IMR-90 (cell line): ENCODE measurements at regions not wholly inside any gene's neighbourhood (a gene's known extent, or its start where the extent isn't known, plus 50 kb on each side); places are given as distances from the start of the nearest gene placed in this dataset.

ENCODE experiments used
- ATAC-seq: fragments of 200-7000 bp; cut with Tn5 transposase; 2 replicates; pipeline ENCODE4 v1.9.1; 2020; ENCODE audit warnings: low read depth, mild to moderate bottlenecking, moderate library complexity
- BruUV-seq: library from RNA; stranded (reverse); fragments of 400-500 nt; replicated peaks from 2 replicates; lab custom pipeline; 2021; lab: Mats Ljungman, UMichigan
- CTCF ChIA-PET: fragments of 300-600 bp; formaldehyde crosslinking; extraction: SDS; loops from one replicate; lab custom pipeline; 2021; ENCODE audit warnings: antibody characterized with exemption; lab: Yijun Ruan, JAX
- POLR2A ChIA-PET: fragments of 300-600 bp; sonication (Branson Sonifier 250); formaldehyde crosslinking; loops from one replicate; lab custom pipeline; 2022; ENCODE audit warnings: antibody characterized with exemption; ENCODE audit not compliant: unreplicated experiment; lab: Charles Lee
- DNase-seq: peaks from one replicate; pipeline ENCODE4 v3.0.0; 2013
- H2AFZ ChIP-seq: replicated peaks from 2 replicates; pipeline ENCODE3; 2013; ENCODE audit warnings: low read length, mild to moderate bottlenecking; ENCODE audit not compliant: poor library complexity
- H2AK5ac ChIP-seq: 2 replicates; pipeline ENCODE4 v1.6.1; 2013; ENCODE audit warnings: low read depth, low read length, inconsistent platforms
- H2AK9ac ChIP-seq: replicated peaks from 2 replicates; pipeline ENCODE3; 2013; ENCODE audit warnings: mild to moderate bottlenecking, low read depth, low read length, moderate library complexity; ENCODE audit not compliant: poor library complexity
- H2BK120ac ChIP-seq: 2 replicates; pipeline ENCODE4 v1.6.1; 2013; ENCODE audit warnings: low read depth, low read length, inconsistent platforms
- H2BK15ac ChIP-seq: 3 replicates; pipeline ENCODE4 v1.6.1; 2013; ENCODE audit warnings: low read depth, low read length, inconsistent platforms
- H2BK20ac ChIP-seq: 2 replicates; pipeline ENCODE4 v1.6.1; 2013; ENCODE audit warnings: low read depth, mild to moderate bottlenecking, inconsistent platforms, low read length, moderate library complexity
- H2BK5ac ChIP-seq: 2 replicates; pipeline ENCODE4 v1.6.1; 2013; ENCODE audit warnings: mild to moderate bottlenecking, low read depth, low read length, inconsistent platforms; ENCODE audit not compliant: poor library complexity, severe bottlenecking
- H3K14ac ChIP-seq: replicated peaks from 2 replicates; pipeline ENCODE4 v1.6.1; 2013; ENCODE audit warnings: low read depth, low read length, inconsistent platforms
- H3K18ac ChIP-seq: 2 replicates; pipeline ENCODE4 v1.6.1; 2013; ENCODE audit warnings: low read depth, low read length, control low read depth
- H3K23ac ChIP-seq: 2 replicates; pipeline ENCODE4 v1.6.1; 2013; ENCODE audit warnings: low read depth, low read length, inconsistent platforms
- H3K27ac ChIP-seq: 2 replicates; pipeline ENCODE4 v1.5.1; 2013; ENCODE audit warnings: mild to moderate bottlenecking, control low read depth, low read length; ENCODE audit not compliant: insufficient read depth
- H3K27me3 ChIP-seq: 2 replicates; pipeline ENCODE4 v1.6.1; 2013; ENCODE audit warnings: low read length; ENCODE audit not compliant: control insufficient read depth, insufficient read depth
- H3K36me3 ChIP-seq: 2 replicates; pipeline ENCODE4 v1.6.1; 2013; ENCODE audit warnings: low read length, mixed read lengths; ENCODE audit not compliant: control insufficient read depth, insufficient read depth
- H3K4ac ChIP-seq: 2 replicates; pipeline ENCODE4 v1.6.1; 2013; ENCODE audit warnings: low read depth, low read length, inconsistent platforms
- H3K4me1 ChIP-seq: 2 replicates; pipeline ENCODE4 v1.6.1; 2013; ENCODE audit warnings: low read length, mixed read lengths; ENCODE audit not compliant: control insufficient read depth, insufficient read depth
- H3K4me2 ChIP-seq: 2 replicates; pipeline ENCODE4 v1.6.1; 2013; ENCODE audit warnings: low read depth, mild to moderate bottlenecking, control low read depth, low read length, moderate library complexity
- H3K4me3 ChIP-seq: 2 replicates; pipeline ENCODE4 v1.5.1; 2013; ENCODE audit warnings: low read depth, mild to moderate bottlenecking, control low read depth, low read length, moderate library complexity; ENCODE audit not compliant: insufficient read depth
- H3K56ac ChIP-seq: 2 replicates; pipeline ENCODE4 v1.6.1; 2013; ENCODE audit warnings: low read length, inconsistent platforms; ENCODE audit not compliant: insufficient read depth; ENCODE audit errors: extremely low read depth
- H3K79me1 ChIP-seq, 2 experiments: 2 replicates each; pipeline ENCODE4 v1.6.1; 2013; ENCODE audit warnings: low read length in 2 of 2, inconsistent platforms in 1 of 2, low read depth in 1 of 2
- H3K9ac ChIP-seq: 2 replicates; pipeline ENCODE4 v1.6.1; 2013; ENCODE audit warnings: low read depth, low read length, control low read depth
- H3K9me1 ChIP-seq: 2 replicates; pipeline ENCODE4 v1.6.1; 2013; ENCODE audit warnings: low read length, inconsistent platforms; ENCODE audit not compliant: insufficient read depth
- H3K9me3 ChIP-seq: 2 replicates; pipeline ENCODE4 v1.6.1; 2013; ENCODE audit warnings: low read length; ENCODE audit not compliant: control insufficient read depth, insufficient read depth
- H4K20me1 ChIP-seq: 2 replicates; pipeline ENCODE4 v1.6.1; 2013; ENCODE audit warnings: low read length, inconsistent platforms; ENCODE audit not compliant: insufficient read depth
- H4K5ac ChIP-seq: 2 replicates; pipeline ENCODE4 v1.6.1; 2013; ENCODE audit warnings: mild to moderate bottlenecking, low read depth, low read length, control low read depth
- H4K8ac ChIP-seq, 2 experiments: 2 replicates each; pipeline ENCODE4 v1.6.1; 2013; ENCODE audit warnings: low read depth in 2 of 2, low read length in 2 of 2, control low read depth in 1 of 2, inconsistent platforms in 1 of 2
- H4K91ac ChIP-seq: 2 replicates; pipeline ENCODE4 v1.6.1; 2013; ENCODE audit warnings: low read depth, low read length, inconsistent platforms; ENCODE audit not compliant: insufficient read depth
- BHLHE40 ChIP-seq: fragments of 150-350 bp; IDR thresholded peaks from 2 replicates; pipeline ENCODE4 v1.6.1; 2016; ENCODE audit warnings: mild to moderate bottlenecking, low read depth, low read length
- CEBPB ChIP-seq: IDR thresholded peaks from 2 replicates; pipeline ENCODE4 v1.6.1; 2012; ENCODE audit warnings: low read depth, low read length, improper control_type of control experiment
- CHD1 ChIP-seq: IDR thresholded peaks from 2 replicates; pipeline ENCODE4 v1.6.1; 2012; ENCODE audit warnings: low read depth, low read length, improper control_type of control experiment
- MAFK ChIP-seq: IDR thresholded peaks from 2 replicates; pipeline ENCODE4 v1.6.1; 2012; ENCODE audit warnings: low read depth, low read length, improper control_type of control experiment
- MAZ ChIP-seq: IDR thresholded peaks from 2 replicates; pipeline ENCODE4 v1.6.1; 2012; ENCODE audit warnings: low read depth, mild to moderate bottlenecking, low read length, improper control_type of control experiment, moderate library complexity, borderline replicate concordance
- MXI1 ChIP-seq: IDR thresholded peaks from 2 replicates; pipeline ENCODE4 v1.6.1; 2012; ENCODE audit warnings: low read depth, mild to moderate bottlenecking, low read length, moderate library complexity, borderline replicate concordance
- NFE2L2 ChIP-seq: fragments of 150-350 bp; IDR thresholded peaks from 2 replicates; pipeline ENCODE4 v1.6.1; 2016; ENCODE audit warnings: low read depth, mild to moderate bottlenecking, low read length
- POLR2A ChIP-seq: IDR thresholded peaks from 2 replicates; pipeline ENCODE4 v1.6.1; 2012; ENCODE audit warnings: mild to moderate bottlenecking, low read depth, low read length
- RAD21 ChIP-seq: IDR thresholded peaks from 2 replicates; pipeline ENCODE4 v1.6.1; 2012; ENCODE audit warnings: low read length, improper control_type of control experiment
- RCOR1 ChIP-seq: IDR thresholded peaks from 2 replicates; pipeline ENCODE4 v1.6.1; 2012; ENCODE audit warnings: mild to moderate bottlenecking, low read length, improper control_type of control experiment; ENCODE audit not compliant: insufficient replicate concordance
- RFX5 ChIP-seq: IDR thresholded peaks from 2 replicates; pipeline ENCODE4 v1.8.0; 2012; ENCODE audit warnings: low read depth, mild to moderate bottlenecking, low read length, moderate library complexity
- SMC3 ChIP-seq: fragments of 150-350 bp; IDR thresholded peaks from 2 replicates; pipeline ENCODE4 v1.6.1; 2016; ENCODE audit warnings: low read depth, mild to moderate bottlenecking, antibody characterized with exemption, low read length, moderate library complexity
- WGBS, 2 experiments: methylation state at CpG; one replicate each; pipeline versions ENCODE4 v1.1.5 to v1.1.7; 2013; ENCODE audit warnings: missing lambda C conversion rate in 2 of 2; ENCODE audit not compliant: insufficient read length in 1 of 2; ENCODE audit errors: extremely low coverage in 2 of 2; 5-methylcytosine and 5-hydroxymethylcytosine counted together
- dilution Hi-C: fragments of 300-500 bp; cut with HindIII; formaldehyde crosslinking; loops from one replicate; pipeline ENCODE4 v1.14.3; 2018; ENCODE audit warnings: low sequenced_read_pairs; ENCODE audit not compliant: unreplicated experiment
- in situ Hi-C: fragments of 300-500 bp; cut with MboI; formaldehyde crosslinking; loops from 3 replicates; pipeline ENCODE4 v1.14.3; 2019; ENCODE audit warnings: low sequenced_read_pairs, inconsistent platforms, mixed read lengths
- intact Hi-C: fragments of 100-400 bp; cut with micrococcal nuclease; formaldehyde crosslinking; loops from 2 replicates; pipeline ENCODE4 v1.10.0; 2022
- TF ChIP-seq, protein P1 (sequence below): conservative IDR thresholded peaks from 2 replicates; pipeline ENCODE4 v1.5.1; 2012; ENCODE audit warnings: mild to moderate bottlenecking, low read depth, low read length, improper control_type of control experiment

GRCh38 chr4:81923140-81923539 is 450.7 kb downstream of the HNRNPD start:
- WGBS, 2 experiments: no CpG with 5 or more reads among the region's 2 CpGs
- Histone ChIP-seq H3K9me1 (no peaks in the 10 kb centered on the region), H3K9ac (no peak overlapping the region), H3K4me2 (no peak overlapping the region), H2BK120ac (no peak overlapping the region), H3K36me3 (no peaks in the 10 kb centered on the region), H3K4me3 (no peak overlapping the region), H2AFZ (no peak overlapping the region), H4K91ac (no peak overlapping the region), H3K4ac (no peak overlapping the region), H4K8ac (no peak overlapping the region), H3K14ac (no peak overlapping the region), H3K27ac (no peak overlapping the region), H2BK15ac (no peak overlapping the region), H3K4me1 (no peaks in the 10 kb centered on the region), H3K18ac (no peak overlapping the region), H4K5ac (no peak overlapping the region), H2BK5ac (no peak overlapping the region), H2AK9ac (no peak overlapping the region), H2BK20ac (no peak overlapping the region), H3K9me3 (no peaks in the 10 kb centered on the region), H3K79me1 (no peaks in the 10 kb centered on the region), H3K56ac (no peak overlapping the region), H3K27me3 (no peaks in the 10 kb centered on the region), H4K20me1 (no peaks in the 10 kb centered on the region), H2AK5ac (no peak overlapping the region), H3K23ac (no peak overlapping the region)
- no peak for TF ChIP-seq MAZ
- no peak for TF ChIP-seq CHD1
- no peak for TF ChIP-seq CEBPB
- TF ChIP-seq POLR2A: no peak
- no peak for TF ChIP-seq BHLHE40
- no peak for TF ChIP-seq SMC3
- no peak for TF ChIP-seq MAFK
- no peak for TF ChIP-seq RAD21
- no peak for TF ChIP-seq MXI1
- no peak for TF ChIP-seq RFX5
- no peak for TF ChIP-seq RCOR1
- TF ChIP-seq, protein P1, sequence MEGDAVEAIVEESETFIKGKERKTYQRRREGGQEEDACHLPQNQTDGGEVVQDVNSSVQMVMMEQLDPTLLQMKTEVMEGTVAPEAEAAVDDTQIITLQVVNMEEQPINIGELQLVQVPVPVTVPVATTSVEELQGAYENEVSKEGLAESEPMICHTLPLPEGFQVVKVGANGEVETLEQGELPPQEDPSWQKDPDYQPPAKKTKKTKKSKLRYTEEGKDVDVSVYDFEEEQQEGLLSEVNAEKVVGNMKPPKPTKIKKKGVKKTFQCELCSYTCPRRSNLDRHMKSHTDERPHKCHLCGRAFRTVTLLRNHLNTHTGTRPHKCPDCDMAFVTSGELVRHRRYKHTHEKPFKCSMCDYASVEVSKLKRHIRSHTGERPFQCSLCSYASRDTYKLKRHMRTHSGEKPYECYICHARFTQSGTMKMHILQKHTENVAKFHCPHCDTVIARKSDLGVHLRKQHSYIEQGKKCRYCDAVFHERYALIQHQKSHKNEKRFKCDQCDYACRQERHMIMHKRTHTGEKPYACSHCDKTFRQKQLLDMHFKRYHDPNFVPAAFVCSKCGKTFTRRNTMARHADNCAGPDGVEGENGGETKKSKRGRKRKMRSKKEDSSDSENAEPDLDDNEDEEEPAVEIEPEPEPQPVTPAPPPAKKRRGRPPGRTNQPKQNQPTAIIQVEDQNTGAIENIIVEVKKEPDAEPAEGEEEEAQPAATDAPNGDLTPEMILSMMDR: no peak
- TF ChIP-seq NFE2L2: no peak
- no TSS peak for BruUV-seq
- intact Hi-C loops (no loop called here), dilution Hi-C loops (no loop called here), in situ Hi-C loops (no loop called here)
- ChIA-PET POLR2A (no interaction called here), CTCF (no interaction called here)
- DNase-seq: no peak
- no peak for ATAC-seq
